ENCODE measurements at regions not wholly inside any gene's neighbourhood (a gene's known extent, or its start where the extent isn't known, plus 50 kb on each side); places are given as distances from the start of the nearest gene placed in this dataset.
A peak's percentile ranks its signal among the peaks of the same experiment; 100 is the strongest.

DNA sequence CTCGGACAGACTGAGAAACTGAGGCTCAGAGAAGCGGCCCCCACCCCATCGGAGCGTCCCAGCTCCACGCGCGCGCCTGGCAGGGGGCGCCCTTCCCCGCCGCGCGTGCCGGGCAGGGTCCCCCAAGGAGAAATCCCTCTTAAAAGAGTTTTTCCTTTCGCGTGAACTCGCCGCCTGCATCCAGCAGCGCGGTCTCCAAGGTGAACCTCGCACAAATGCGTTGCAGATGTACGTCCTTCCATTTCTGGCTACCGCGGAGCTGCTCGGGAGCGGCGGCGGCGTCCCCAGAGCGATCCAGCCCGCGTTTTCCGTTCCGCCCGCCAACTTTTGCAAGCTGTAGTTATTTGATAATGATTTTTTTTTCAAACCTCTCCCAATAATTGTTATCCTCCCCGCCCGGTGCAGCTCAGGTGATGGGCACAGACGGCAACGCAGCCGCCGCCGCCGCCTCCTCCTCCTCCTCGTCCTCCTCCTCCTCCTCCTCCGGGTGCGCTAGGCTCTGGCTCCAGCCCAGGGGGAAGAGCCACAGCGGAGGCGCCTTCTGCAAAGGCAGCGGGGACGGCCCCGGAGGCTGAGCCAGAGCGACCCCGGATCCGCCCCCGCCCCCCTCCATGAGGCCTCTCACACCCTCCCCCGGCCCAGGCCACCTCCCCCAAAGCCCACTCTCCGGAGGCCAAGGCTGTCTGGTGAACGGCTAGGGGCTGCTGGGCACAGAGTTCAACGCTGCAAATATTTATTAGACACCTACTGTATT lies 74.0 kb upstream of the CUX1 start:
- Histone ChIP-seq H3K27me3 (ENCODE audit: control insufficient read depth in 4 of 4, insufficient read depth in 4 of 4, low read length in 3 of 4) (no peaks in the 10 kb centered on the region), H3K27ac (ENCODE audit: low read depth in 1 of 2, low read length in 2 of 2) (no peak overlapping the region), H3K9me3 (ENCODE audit: control insufficient read depth in 4 of 4, low read length in 3 of 4) (no peaks in the 10 kb centered on the region), H3K9ac (ENCODE audit: low read depth in 1 of 2, low read length in 2 of 2) (no peak overlapping the region), H3K4me1 (ENCODE audit: control insufficient read depth in 4 of 4, insufficient read depth in 4 of 4, low read length in 3 of 4) (peaks cover 3 to 6% (median 4%) of the 10 kb centered on the region in 4 donors), H3K36me3 (ENCODE audit: control insufficient read depth in 4 of 4, insufficient read depth in 3 of 4, low read depth in 1 of 4, low read length in 3 of 4) (no peaks in the 10 kb centered on the region), H3K4me3 (ENCODE audit: low read depth in 1 of 3, low read length in 3 of 3) (peak overlapping the region; percentile 5 to 60 (median 57))
- WGBS, result 1% methylated on average over 60 of the region's 60 CpGs
- TF ChIP-seq FOXA1 (IDR thresholded peaks at IDR 0.05) (no peak), RAD21 (IDR thresholded peaks at IDR 0.05) (peak; percentile 44 to 46), YY1 (IDR thresholded peaks at IDR 0.05) (peak; percentile 26)
- TF ChIP-seq, protein P1, sequence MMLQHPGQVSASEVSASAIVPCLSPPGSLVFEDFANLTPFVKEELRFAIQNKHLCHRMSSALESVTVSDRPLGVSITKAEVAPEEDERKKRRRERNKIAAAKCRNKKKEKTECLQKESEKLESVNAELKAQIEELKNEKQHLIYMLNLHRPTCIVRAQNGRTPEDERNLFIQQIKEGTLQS (IDR thresholded peaks at IDR 0.05), result no peak
- peak; percentile 59 for DNase-seq (ENCODE audit: low spot score)

DNA sequence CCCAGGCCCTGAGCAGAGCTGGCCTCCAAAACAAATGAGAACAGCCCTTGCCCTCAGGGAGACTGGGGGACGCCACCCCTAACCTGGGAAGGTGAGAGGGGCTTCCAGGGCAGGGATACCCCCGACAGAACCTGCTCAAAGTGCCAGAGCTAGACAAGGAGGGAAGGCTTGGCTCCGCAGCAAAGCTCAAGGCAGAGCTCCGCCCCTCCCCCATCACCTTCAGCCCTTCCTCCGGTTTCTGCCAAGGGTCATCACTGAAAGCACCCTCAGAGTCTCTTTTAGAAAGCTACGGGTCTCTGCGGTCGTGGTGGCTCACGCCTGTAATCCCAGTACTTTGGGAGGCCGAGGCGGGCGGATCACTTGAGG lies 73.4 kb upstream of the CUX1 start:
- H3K27me3 ChIP-seq (ENCODE audit: control insufficient read depth in 4 of 4, insufficient read depth in 4 of 4, low read length in 3 of 4), result no peaks in the 10 kb centered on the region
- peaks cover 3 to 6% (median 4%) of the 10 kb centered on the region in 4 donors for H3K4me1 ChIP-seq (ENCODE audit: control insufficient read depth in 4 of 4, insufficient read depth in 4 of 4, low read length in 3 of 4)
- DNase-seq (ENCODE audit: low spot score), result no peak
- H3K9ac ChIP-seq (ENCODE audit: low read depth in 1 of 2, low read length in 2 of 2), result no peak overlapping the region
- no peak overlapping the region for H3K27ac ChIP-seq (ENCODE audit: low read depth in 1 of 2, low read length in 2 of 2)
- peak overlapping the region in 1 of 3 donors; percentile 57 for H3K4me3 ChIP-seq (ENCODE audit: low read depth in 1 of 3, low read length in 3 of 3)
- no peaks in the 10 kb centered on the region for H3K9me3 ChIP-seq (ENCODE audit: control insufficient read depth in 4 of 4, low read length in 3 of 4)
- H3K36me3 ChIP-seq (ENCODE audit: control insufficient read depth in 4 of 4, insufficient read depth in 3 of 4, low read depth in 1 of 4, low read length in 3 of 4), result no peaks in the 10 kb centered on the region
- no peak for TF ChIP-seq RXRA (IDR thresholded peaks at IDR 0.05)
- no peak for TF ChIP-seq GABPA (IDR thresholded peaks at IDR 0.05 in 1 of 2, conservative IDR thresholded peaks at IDR 0.05 in 1 of 2)
- TF ChIP-seq YY1 (IDR thresholded peaks at IDR 0.05), result no peak
- no peak for TF ChIP-seq RAD21 (IDR thresholded peaks at IDR 0.05)
- TF ChIP-seq TAF1 (conservative IDR thresholded peaks at IDR 0.05), result no peak
- 71% methylated on average over 12 of the region's 12 CpGs for WGBS

GRCh38 chr7:101744588-101744987 lies 72.8 kb upstream of the CUX1 start:
- no peak for TF ChIP-seq RAD21 (IDR thresholded peaks at IDR 0.05)
- no peak for DNase-seq (ENCODE audit: low spot score)
- Histone ChIP-seq H3K9me3 (ENCODE audit: control insufficient read depth in 4 of 4, low read length in 3 of 4) (no peaks in the 10 kb centered on the region), H3K9ac (ENCODE audit: low read depth in 1 of 2, low read length in 2 of 2) (no peak overlapping the region), H3K4me3 (ENCODE audit: low read depth in 1 of 3, low read length in 3 of 3) (no peak overlapping the region), H3K36me3 (ENCODE audit: control insufficient read depth in 4 of 4, insufficient read depth in 3 of 4, low read depth in 1 of 4, low read length in 3 of 4) (no peaks in the 10 kb centered on the region), H3K4me1 (ENCODE audit: control insufficient read depth in 4 of 4, insufficient read depth in 4 of 4, low read length in 3 of 4) (peaks cover 3 to 6% (median 4%) of the 10 kb centered on the region in 4 donors), H3K27me3 (ENCODE audit: control insufficient read depth in 4 of 4, insufficient read depth in 4 of 4, low read length in 3 of 4) (no peaks in the 10 kb centered on the region), H3K27ac (ENCODE audit: low read depth in 1 of 2, low read length in 2 of 2) (no peak overlapping the region)
- WGBS, result 79% methylated on average over 5 of the region's 5 CpGs

- Histone ChIP-seq H3K9ac (ENCODE audit: low read depth in 1 of 2, low read length in 2 of 2) (no peak overlapping the region), H3K4me1 (ENCODE audit: control insufficient read depth in 4 of 4, insufficient read depth in 4 of 4, low read length in 3 of 4) (peaks cover 3 to 6% (median 4%) of the 10 kb centered on the region in 4 donors), H3K36me3 (ENCODE audit: control insufficient read depth in 4 of 4, insufficient read depth in 3 of 4, low read depth in 1 of 4, low read length in 3 of 4) (no peaks in the 10 kb centered on the region), H3K27me3 (ENCODE audit: control insufficient read depth in 4 of 4, insufficient read depth in 4 of 4, low read length in 3 of 4) (no peaks in the 10 kb centered on the region), H3K27ac (ENCODE audit: low read depth in 1 of 2, low read length in 2 of 2) (no peak overlapping the region), H3K4me3 (ENCODE audit: low read depth in 1 of 3, low read length in 3 of 3) (no peak overlapping the region), H3K9me3 (ENCODE audit: control insufficient read depth in 4 of 4, low read length in 3 of 4) (no peaks in the 10 kb centered on the region)
- TF ChIP-seq, protein P2, sequence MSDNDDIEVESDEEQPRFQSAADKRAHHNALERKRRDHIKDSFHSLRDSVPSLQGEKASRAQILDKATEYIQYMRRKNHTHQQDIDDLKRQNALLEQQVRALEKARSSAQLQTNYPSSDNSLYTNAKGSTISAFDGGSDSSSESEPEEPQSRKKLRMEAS (IDR thresholded peaks at IDR 0.05), result no peak
- TF ChIP-seq RAD21 (IDR thresholded peaks at IDR 0.05) (no peak), TAF1 (conservative IDR thresholded peaks at IDR 0.05) (no peak), RXRA (IDR thresholded peaks at IDR 0.05) (no peak), FOXA1 (IDR thresholded peaks at IDR 0.05) (no peak), EGR1 (IDR thresholded peaks at IDR 0.05; ENCODE audit: low read depth in 2 of 2) (no peak)
- TF ChIP-seq, protein P1 (IDR thresholded peaks at IDR 0.05), result no peak
- TF ChIP-seq, protein P3, sequence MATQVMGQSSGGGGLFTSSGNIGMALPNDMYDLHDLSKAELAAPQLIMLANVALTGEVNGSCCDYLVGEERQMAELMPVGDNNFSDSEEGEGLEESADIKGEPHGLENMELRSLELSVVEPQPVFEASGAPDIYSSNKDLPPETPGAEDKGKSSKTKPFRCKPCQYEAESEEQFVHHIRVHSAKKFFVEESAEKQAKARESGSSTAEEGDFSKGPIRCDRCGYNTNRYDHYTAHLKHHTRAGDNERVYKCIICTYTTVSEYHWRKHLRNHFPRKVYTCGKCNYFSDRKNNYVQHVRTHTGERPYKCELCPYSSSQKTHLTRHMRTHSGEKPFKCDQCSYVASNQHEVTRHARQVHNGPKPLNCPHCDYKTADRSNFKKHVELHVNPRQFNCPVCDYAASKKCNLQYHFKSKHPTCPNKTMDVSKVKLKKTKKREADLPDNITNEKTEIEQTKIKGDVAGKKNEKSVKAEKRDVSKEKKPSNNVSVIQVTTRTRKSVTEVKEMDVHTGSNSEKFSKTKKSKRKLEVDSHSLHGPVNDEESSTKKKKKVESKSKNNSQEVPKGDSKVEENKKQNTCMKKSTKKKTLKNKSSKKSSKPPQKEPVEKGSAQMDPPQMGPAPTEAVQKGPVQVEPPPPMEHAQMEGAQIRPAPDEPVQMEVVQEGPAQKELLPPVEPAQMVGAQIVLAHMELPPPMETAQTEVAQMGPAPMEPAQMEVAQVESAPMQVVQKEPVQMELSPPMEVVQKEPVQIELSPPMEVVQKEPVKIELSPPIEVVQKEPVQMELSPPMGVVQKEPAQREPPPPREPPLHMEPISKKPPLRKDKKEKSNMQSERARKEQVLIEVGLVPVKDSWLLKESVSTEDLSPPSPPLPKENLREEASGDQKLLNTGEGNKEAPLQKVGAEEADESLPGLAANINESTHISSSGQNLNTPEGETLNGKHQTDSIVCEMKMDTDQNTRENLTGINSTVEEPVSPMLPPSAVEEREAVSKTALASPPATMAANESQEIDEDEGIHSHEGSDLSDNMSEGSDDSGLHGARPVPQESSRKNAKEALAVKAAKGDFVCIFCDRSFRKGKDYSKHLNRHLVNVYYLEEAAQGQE (IDR thresholded peaks at IDR 0.05), result no peak
- WGBS, result 89% methylated on average over 5 of the region's 5 CpGs
- no peak for DNase-seq (ENCODE audit: low spot score)
Observed at GRCh38 chr7:101746314-101746713, 71.1 kb upstream of the CUX1 start.

Measured in liver (tissue), 7 donors.